Stomach (tissue), 8 donors: ENCODE measurements at regions not wholly inside any gene's neighbourhood (a gene's known extent, or its start where the extent isn't known, plus 50 kb on each side); places are given as distances from the start of the nearest gene placed in this dataset.

Experiments used
- DNase-seq, 2 donors: peaks; one replicate each; pipeline versions ENCODE4 v3.0.0 to v3.0.0-alpha.2; 2013 to 2019
- H3K27ac ChIP-seq, 5 donors: fragments of 200-600 bp in 4 of 5; sonication (generic) in 4 of 5; one replicate each; pipeline ENCODE4 v1.5.1; 2013 to 2019; ENCODE audit warnings: mild to moderate bottlenecking in 1 of 5, moderate library complexity in 1 of 5
- H3K27me3 ChIP-seq, 3 donors: fragments of 200-600 bp; sonication (generic); one replicate each; pipeline ENCODE4 v1.5.1; 2017 to 2019; ENCODE audit warnings: mixed run types in 1 of 3
- H3K36me3 ChIP-seq, 4 donors: fragments of 200-600 bp; sonication (generic); 1 replicate in 3 of 4; 2 replicates in 1 of 4; pipeline ENCODE4 v1.5.1; 2016 to 2019
- H3K4me1 ChIP-seq, 4 donors: fragments of 200-600 bp; sonication (generic); one replicate each; pipeline ENCODE4 v1.5.1; 2016 to 2019
- H3K4me3 ChIP-seq, 4 donors: fragments of 200-600 bp; sonication (generic) in 3 of 4; one replicate each; pipeline ENCODE4 v1.5.1; 2016 to 2019; ENCODE audit warnings: mild to moderate bottlenecking in 1 of 4
- H3K9me3 ChIP-seq, 4 donors: fragments of 200-600 bp; sonication (generic); one replicate each; pipeline ENCODE4 v1.5.1; 2016 to 2019
- EP300 ChIP-seq: sonication (generic); formaldehyde crosslinking; IDR thresholded peaks from one replicate; pipeline ENCODE4 v1.6.1; 2017; ENCODE audit warnings: antibody characterized with exemption
- POLR2A ChIP-seq, 4 donors: fragments of 450-650 bp; IDR thresholded peaks; one replicate each; pipeline ENCODE4 v1.6.1; 2016; ENCODE audit warnings: antibody characterized with exemption in 4 of 4, control low read depth in 2 of 4, mild to moderate bottlenecking in 1 of 4, moderate library complexity in 1 of 4
- POLR2AphosphoS5 ChIP-seq, 3 donors: sonication (generic); formaldehyde crosslinking; IDR thresholded peaks; one replicate each; pipeline ENCODE4 v1.6.1; 2016; ENCODE audit warnings: antibody characterized with exemption in 3 of 3
- WGBS, 5 donors: extraction: QIAGEN DNeasy Blood & Tissue Kit in 3 of 5; methylation state at CpG; one replicate each; pipeline versions ENCODE4 v1.1.5 to v1.1.7; 2013 to 2018; 5-methylcytosine and 5-hydroxymethylcytosine counted together
- intact Hi-C: fragments of 100-400 bp; cut with DNase I; formaldehyde crosslinking; loops from one replicate; pipeline ENCODE4 v1.15.1; 2023; ENCODE audit warnings: low total_unique reads
- TF ChIP-seq, protein P1 (sequence below), 7 experiments: fragments of 450-650 bp in 4 of 7; fragments of 200-600 bp in 3 of 7; sonication (generic) in 3 of 7; IDR thresholded peaks; one replicate each; pipeline ENCODE4 v1.5.1; 2016 to 2019; ENCODE audit warnings: antibody characterized with exemption in 7 of 7, control low read depth in 2 of 7, mild to moderate bottlenecking in 1 of 7
- donor health status: healthy with polysubstance abuse.
- donor health status: Bipolar disorder and iron deficiency.
- donor health status: healthy.

GRCh38 chr18:59818769-59819168 is 81.0 kb upstream of the PMAIP1 start:
- Histone ChIP-seq H3K27me3 (peaks cover 0 to 9% (median 0%) of the 10 kb centered on the region in 3 donors), H3K9me3 (no peaks in the 10 kb centered on the region), H3K4me1 (no peaks in the 10 kb centered on the region), H3K27ac (no peak overlapping the region), H3K36me3 (no peaks in the 10 kb centered on the region), H3K4me3 (no peak overlapping the region)
- TF ChIP-seq POLR2A (IDR thresholded peaks at IDR 0.05) (no peak), POLR2AphosphoS5 (IDR thresholded peaks at IDR 0.05) (no peak), EP300 (no peak)
- TF ChIP-seq, protein P1, sequence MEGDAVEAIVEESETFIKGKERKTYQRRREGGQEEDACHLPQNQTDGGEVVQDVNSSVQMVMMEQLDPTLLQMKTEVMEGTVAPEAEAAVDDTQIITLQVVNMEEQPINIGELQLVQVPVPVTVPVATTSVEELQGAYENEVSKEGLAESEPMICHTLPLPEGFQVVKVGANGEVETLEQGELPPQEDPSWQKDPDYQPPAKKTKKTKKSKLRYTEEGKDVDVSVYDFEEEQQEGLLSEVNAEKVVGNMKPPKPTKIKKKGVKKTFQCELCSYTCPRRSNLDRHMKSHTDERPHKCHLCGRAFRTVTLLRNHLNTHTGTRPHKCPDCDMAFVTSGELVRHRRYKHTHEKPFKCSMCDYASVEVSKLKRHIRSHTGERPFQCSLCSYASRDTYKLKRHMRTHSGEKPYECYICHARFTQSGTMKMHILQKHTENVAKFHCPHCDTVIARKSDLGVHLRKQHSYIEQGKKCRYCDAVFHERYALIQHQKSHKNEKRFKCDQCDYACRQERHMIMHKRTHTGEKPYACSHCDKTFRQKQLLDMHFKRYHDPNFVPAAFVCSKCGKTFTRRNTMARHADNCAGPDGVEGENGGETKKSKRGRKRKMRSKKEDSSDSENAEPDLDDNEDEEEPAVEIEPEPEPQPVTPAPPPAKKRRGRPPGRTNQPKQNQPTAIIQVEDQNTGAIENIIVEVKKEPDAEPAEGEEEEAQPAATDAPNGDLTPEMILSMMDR (IDR thresholded peaks at IDR 0.05), result no peak
- intact Hi-C loops, result no loop called here
- DNase-seq, result no peak
- WGBS, 5 donors, result 65 to 79% (median 76%) methylated on average over 5 of the region's 5 CpGs

- intact Hi-C loops, result no loop called here
- WGBS, 5 donors, result 67 to 83% (median 79%) methylated on average over 7 of the region's 7 CpGs
Observed at GRCh38 chr18:59814891-59815290, 84.9 kb upstream of the PMAIP1 start.

DNA sequence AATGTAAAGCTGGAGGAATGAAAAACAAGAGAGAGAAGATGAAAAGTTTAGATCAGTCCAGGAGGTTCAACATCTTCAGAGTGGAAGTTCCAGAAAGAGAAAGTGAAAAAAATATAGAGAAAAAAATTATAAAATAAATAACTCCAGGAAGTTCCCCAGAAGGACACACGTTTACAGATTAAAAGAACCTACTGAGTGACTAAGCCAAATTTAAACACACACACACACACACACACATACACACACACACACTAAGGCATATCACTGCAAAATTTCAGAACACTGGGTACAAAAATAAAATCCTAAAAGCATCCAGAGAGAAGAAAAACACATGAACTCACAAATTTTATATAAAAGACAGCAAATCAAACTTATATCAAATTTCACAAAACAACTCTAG is 85.9 kb upstream of the PMAIP1 start:
- H3K36me3 ChIP-seq, result no peaks in the 10 kb centered on the region
- DNase-seq, result no peak
- no peak overlapping the region for H3K4me3 ChIP-seq
- WGBS, 5 donors, result 0 to 9% (median 3%) methylated on average over 1 of the region's 1 CpG
- no peak for TF ChIP-seq POLR2AphosphoS5 (IDR thresholded peaks at IDR 0.05)
- no peaks in the 10 kb centered on the region for H3K9me3 ChIP-seq
- no peak overlapping the region for H3K27ac ChIP-seq
- H3K27me3 ChIP-seq, result peaks cover 0 to 4% (median 0%) of the 10 kb centered on the region in 3 donors
- intact Hi-C loops, result no loop called here
- no peaks in the 10 kb centered on the region for H3K4me1 ChIP-seq

More at GRCh38 chr18:59814891-59815290, 84.9 kb upstream of the PMAIP1 start:
- H3K9me3 ChIP-seq, result no peaks in the 10 kb centered on the region
- no peaks in the 10 kb centered on the region for H3K4me1 ChIP-seq
- no peak for TF ChIP-seq EP300
- no peak for TF ChIP-seq POLR2A (IDR thresholded peaks at IDR 0.05)
- TF ChIP-seq, protein P1 (IDR thresholded peaks at IDR 0.05), result no peak
- no peak for TF ChIP-seq POLR2AphosphoS5 (IDR thresholded peaks at IDR 0.05)
- no peak overlapping the region for H3K4me3 ChIP-seq
- H3K27ac ChIP-seq, result no peak overlapping the region
- H3K36me3 ChIP-seq, result no peaks in the 10 kb centered on the region
- no peaks in the 10 kb centered on the region for H3K27me3 ChIP-seq
- DNase-seq, result no peak

DNA sequence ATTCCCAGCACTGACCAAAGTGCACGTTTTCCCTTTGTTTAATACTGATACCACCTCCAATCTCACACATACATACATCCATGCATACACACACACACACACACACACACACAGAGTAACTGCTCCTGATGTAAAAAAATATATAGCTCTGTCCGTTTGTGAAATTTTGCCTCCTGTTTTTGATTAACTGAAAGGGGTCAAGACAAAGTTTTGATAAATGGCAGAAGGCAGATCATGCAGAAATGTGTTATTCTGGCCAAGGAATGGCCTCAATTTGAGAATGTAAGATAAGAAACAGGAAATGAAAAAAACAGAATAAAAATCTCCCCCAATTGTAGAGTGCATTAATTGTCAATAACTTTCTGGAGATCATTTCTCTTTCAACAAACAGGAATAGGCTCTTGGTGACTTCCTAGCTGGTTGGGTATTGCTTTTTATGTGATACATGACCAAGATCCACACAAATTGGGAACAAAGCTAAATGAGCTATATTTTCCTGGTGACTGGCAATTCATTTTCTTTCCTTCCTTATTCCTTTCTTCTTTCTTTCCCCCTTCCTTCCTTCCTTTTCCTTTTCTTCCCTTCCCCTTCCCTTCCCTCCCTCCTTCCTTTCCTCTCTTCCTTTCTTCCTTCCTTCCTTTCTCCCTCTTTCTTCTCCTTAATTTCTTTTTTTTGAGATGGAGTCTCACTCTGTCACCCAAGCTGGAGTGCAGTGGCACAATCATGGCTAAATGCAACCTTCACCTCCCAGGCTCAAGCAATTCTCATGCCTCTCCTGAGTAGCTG is 88.9 kb upstream of the PMAIP1 start:
- no peaks in the 10 kb centered on the region for H3K36me3 ChIP-seq
- H3K27ac ChIP-seq, result no peak overlapping the region
- no peaks in the 10 kb centered on the region for H3K9me3 ChIP-seq
- intact Hi-C loops, result no loop called here
- DNase-seq, result no peak
- no peaks in the 10 kb centered on the region for H3K4me1 ChIP-seq
- H3K27me3 ChIP-seq, result peaks cover 0 to 4% (median 0%) of the 10 kb centered on the region in 3 donors
- TF ChIP-seq POLR2A (IDR thresholded peaks at IDR 0.05) (no peak), EP300 (no peak), POLR2AphosphoS5 (IDR thresholded peaks at IDR 0.05) (no peak)
- TF ChIP-seq, protein P1 (IDR thresholded peaks at IDR 0.05), result no peak
- no peak overlapping the region for H3K4me3 ChIP-seq
- 12 to 29% (median 14%) methylated on average over 2 of the region's 2 CpGs for WGBS, 5 donors

- intact Hi-C loops, result no loop called here
- H3K4me1 ChIP-seq, result no peaks in the 10 kb centered on the region
Observed at GRCh38 chr18:59810183-59810582, 89.6 kb upstream of the PMAIP1 start.

More at GRCh38 chr18:59810183-59810582, 89.6 kb upstream of the PMAIP1 start:
- Histone ChIP-seq H3K27ac (no peak overlapping the region), H3K36me3 (no peaks in the 10 kb centered on the region), H3K9me3 (no peaks in the 10 kb centered on the region), H3K27me3 (peaks cover 0 to 4% (median 0%) of the 10 kb centered on the region in 3 donors), H3K4me3 (no peak overlapping the region)
- WGBS, 5 donors, result 56 to 70% (median 62%) methylated on average over 6 of the region's 6 CpGs
- DNase-seq, result no peak
- TF ChIP-seq, protein P1 (IDR thresholded peaks at IDR 0.05), result no peak
- no peak for TF ChIP-seq POLR2AphosphoS5 (IDR thresholded peaks at IDR 0.05)
- no peak for TF ChIP-seq POLR2A (IDR thresholded peaks at IDR 0.05)
- no peak for TF ChIP-seq EP300
